ENCODE measurements at regions not wholly inside any gene's neighbourhood (a gene's known extent, or its start where the extent isn't known, plus 50 kb on each side); places are given as distances from the start of the nearest gene placed in this dataset.

DNA sequence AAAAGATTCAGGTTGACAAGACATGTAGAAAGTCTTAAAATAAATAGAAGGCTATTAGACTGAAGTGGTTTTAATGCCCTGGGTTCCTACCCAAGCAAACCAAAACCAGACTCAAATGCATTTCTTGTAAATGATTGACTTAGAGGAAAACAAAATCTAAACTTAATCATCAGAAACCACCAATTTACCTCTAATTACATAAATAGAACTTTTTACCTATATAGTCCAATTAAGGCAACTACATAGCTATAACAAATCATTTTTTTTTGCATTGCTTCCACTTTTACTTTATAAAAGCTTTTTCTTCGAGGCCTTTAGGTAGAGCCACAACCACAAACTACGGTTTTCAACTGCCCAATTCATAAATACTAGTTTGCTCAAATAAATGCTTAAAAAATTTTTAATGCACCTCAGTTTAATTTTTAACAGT, 231.3 kb upstream of the ARHGEF26 start:
- Histone ChIP-seq H3K9me3 (ENCODE audit: insufficient read depth, low read depth, low read length) (no peaks in the 10 kb centered on the region), H3K4me3 (ENCODE audit: low read length) (no peak overlapping the region), H3K36me3 (ENCODE audit: insufficient read depth, low read length) (no peaks in the 10 kb centered on the region), H3K9ac (ENCODE audit: low read depth, low read length) (no peak overlapping the region), H3K27ac (ENCODE audit: low read depth, low read length) (no peak overlapping the region), H3K27me3 (ENCODE audit: insufficient read depth, low read length) (no peaks in the 10 kb centered on the region), H3K4me1 (ENCODE audit: insufficient read depth, low read length) (no peaks in the 10 kb centered on the region)
- WGBS = 47% methylated on average over 2 of the region's 2 CpGs

DNA sequence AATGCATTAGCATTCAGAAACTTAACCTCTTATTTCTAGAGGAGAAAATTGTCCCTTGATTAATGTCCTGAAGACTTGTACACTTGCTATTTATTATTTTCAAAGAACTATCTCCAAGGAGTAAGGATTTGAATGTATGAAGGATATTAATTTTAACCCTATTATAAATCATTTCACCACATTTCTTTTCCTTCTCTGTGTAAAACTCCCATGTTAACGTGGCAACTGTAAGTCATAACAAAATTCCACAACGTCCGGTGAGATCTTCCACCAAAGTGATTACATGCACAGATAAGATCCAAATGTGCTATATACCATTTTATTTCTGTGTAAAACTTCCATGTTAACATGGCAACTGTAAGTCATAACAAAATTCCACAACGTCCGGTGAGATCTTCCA, 229.1 kb upstream of the ARHGEF26 start:
- no peak overlapping the region for H3K9ac ChIP-seq (ENCODE audit: low read depth, low read length)
- H3K4me3 ChIP-seq (ENCODE audit: low read length) = no peak overlapping the region
- WGBS = 93% methylated on average over 5 of the region's 5 CpGs
- H3K4me1 ChIP-seq (ENCODE audit: insufficient read depth, low read length) = no peaks in the 10 kb centered on the region
- no peak overlapping the region for H3K27ac ChIP-seq (ENCODE audit: low read depth, low read length)
- H3K36me3 ChIP-seq (ENCODE audit: insufficient read depth, low read length) = no peaks in the 10 kb centered on the region
- H3K27me3 ChIP-seq (ENCODE audit: insufficient read depth, low read length) = no peaks in the 10 kb centered on the region
- no peaks in the 10 kb centered on the region for H3K9me3 ChIP-seq (ENCODE audit: insufficient read depth, low read depth, low read length)

DNA sequence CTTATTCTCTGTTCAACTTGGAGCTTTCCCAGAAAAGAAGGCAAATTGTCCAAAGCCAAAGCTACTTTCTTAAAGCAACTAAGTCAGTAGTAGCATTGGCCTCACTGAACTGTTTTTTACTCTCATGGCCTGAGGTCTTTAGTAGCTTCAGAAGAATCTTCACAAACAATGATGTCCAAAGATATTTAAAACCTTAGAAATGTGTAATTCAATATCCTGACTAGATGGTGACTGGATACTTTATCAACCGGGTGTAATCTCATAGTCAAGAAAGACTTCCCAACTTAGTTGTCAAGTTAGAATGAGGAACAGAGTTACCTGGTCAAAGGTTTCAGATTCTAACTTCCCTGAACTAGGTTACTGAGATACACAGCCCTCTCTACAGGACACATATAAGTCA, 226.3 kb upstream of the ARHGEF26 start:
- Histone ChIP-seq H3K4me3 (ENCODE audit: low read length) (no peak overlapping the region), H3K36me3 (ENCODE audit: insufficient read depth, low read length) (no peaks in the 10 kb centered on the region), H3K4me1 (ENCODE audit: insufficient read depth, low read length) (no peaks in the 10 kb centered on the region), H3K27ac (ENCODE audit: low read depth, low read length) (no peak overlapping the region), H3K9me3 (ENCODE audit: insufficient read depth, low read depth, low read length) (no peaks in the 10 kb centered on the region), H3K27me3 (ENCODE audit: insufficient read depth, low read length) (no peaks in the 10 kb centered on the region), H3K9ac (ENCODE audit: low read depth, low read length) (no peak overlapping the region)
- 100% methylated on average over 1 of the region's 1 CpG for WGBS

DNA sequence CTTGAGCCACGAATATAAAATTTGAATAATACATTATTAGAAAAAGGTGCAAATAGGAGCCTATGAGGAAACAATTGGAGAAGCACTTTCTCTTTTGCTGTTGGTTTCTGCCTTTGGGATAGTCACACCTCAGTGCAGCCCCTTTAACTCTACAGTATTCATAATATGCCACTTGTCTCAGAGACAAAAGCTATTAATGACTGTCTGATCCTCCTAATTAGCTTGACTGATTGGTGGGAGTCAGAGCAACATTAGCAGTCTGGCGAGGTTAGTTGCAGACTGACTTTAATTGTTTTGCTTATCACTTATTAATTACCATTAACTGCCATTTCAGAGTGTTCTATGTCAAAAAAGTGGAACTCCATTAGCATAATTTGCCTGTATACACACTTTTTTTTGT, 225.0 kb upstream of the ARHGEF26 start:
- no peak overlapping the region for H3K9ac ChIP-seq (ENCODE audit: low read depth, low read length)
- no peaks in the 10 kb centered on the region for H3K9me3 ChIP-seq (ENCODE audit: insufficient read depth, low read depth, low read length)
- no peak overlapping the region for H3K4me3 ChIP-seq (ENCODE audit: low read length)
- H3K27ac ChIP-seq (ENCODE audit: low read depth, low read length) = no peak overlapping the region
- 93% methylated on average over 1 of the region's 2 CpGs for WGBS
- H3K27me3 ChIP-seq (ENCODE audit: insufficient read depth, low read length) = no peaks in the 10 kb centered on the region
- H3K36me3 ChIP-seq (ENCODE audit: insufficient read depth, low read length) = no peaks in the 10 kb centered on the region
- H3K4me1 ChIP-seq (ENCODE audit: insufficient read depth, low read length) = no peaks in the 10 kb centered on the region

DNA sequence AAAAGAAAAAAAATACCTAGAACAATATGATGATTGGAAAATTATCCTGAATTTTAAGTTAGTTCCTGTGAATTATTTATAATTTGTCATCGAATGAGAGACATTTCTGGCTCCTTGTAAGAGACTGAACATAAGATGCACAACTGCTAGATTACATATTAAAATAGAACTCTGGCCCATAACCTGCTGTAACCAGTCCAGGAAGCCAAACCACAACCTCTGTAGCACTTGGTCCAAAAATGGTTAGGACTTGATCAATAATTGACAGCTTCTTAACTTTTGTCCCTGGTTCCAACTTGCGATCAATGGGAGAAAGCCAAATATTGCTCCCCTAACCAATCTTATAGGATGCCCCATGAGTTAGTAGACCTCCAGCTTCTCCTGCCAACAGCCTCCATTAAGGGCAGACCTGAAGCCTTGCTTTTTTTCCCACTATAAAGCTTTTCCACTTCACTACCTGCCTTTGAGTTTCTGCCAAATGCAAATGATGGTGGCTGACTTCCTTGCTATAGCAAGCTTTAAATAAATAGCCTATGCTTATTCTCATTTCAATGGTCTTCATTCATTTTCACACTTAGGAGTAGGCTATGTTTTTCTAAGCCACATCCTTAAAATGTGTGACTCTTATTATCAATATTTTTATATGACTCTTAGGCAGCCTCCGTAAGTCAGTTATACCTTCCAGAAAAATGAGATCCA, 224.0 kb upstream of the ARHGEF26 start:
- H3K9me3 ChIP-seq (ENCODE audit: insufficient read depth, low read depth, low read length) = no peaks in the 10 kb centered on the region
- H3K4me1 ChIP-seq (ENCODE audit: insufficient read depth, low read length) = no peaks in the 10 kb centered on the region
- no peak overlapping the region for H3K4me3 ChIP-seq (ENCODE audit: low read length)
- WGBS = 94% methylated on average over 2 of the region's 3 CpGs
- no peak overlapping the region for H3K9ac ChIP-seq (ENCODE audit: low read depth, low read length)
- H3K36me3 ChIP-seq (ENCODE audit: insufficient read depth, low read length) = no peaks in the 10 kb centered on the region
- no peaks in the 10 kb centered on the region for H3K27me3 ChIP-seq (ENCODE audit: insufficient read depth, low read length)
- no peak overlapping the region for H3K27ac ChIP-seq (ENCODE audit: low read depth, low read length)

DNA sequence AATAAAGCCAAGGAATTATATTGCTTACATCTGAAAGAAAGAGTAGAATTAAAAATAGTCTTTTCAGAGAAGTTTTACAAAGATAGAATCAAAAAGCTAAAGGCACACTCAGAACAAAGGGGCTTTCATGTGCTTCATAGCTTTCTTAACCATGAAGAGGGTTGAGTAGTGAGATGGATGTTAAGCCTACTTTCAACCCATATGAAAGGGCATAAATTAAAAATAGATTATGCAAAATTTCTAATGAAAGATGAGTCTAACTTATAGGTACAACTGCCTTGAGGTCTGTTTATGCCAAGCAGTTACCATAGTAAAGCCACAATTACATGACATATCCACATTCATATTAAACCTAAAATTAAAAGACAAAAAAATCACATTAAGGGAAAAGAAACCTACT, 223.3 kb upstream of the ARHGEF26 start:
- Histone ChIP-seq H3K27me3 (ENCODE audit: insufficient read depth, low read length) (no peaks in the 10 kb centered on the region), H3K36me3 (ENCODE audit: insufficient read depth, low read length) (no peaks in the 10 kb centered on the region), H3K4me1 (ENCODE audit: insufficient read depth, low read length) (no peaks in the 10 kb centered on the region), H3K9ac (ENCODE audit: low read depth, low read length) (no peak overlapping the region), H3K4me3 (ENCODE audit: low read length) (no peak overlapping the region), H3K27ac (ENCODE audit: low read depth, low read length) (no peak overlapping the region), H3K9me3 (ENCODE audit: insufficient read depth, low read depth, low read length) (no peaks in the 10 kb centered on the region)

DNA sequence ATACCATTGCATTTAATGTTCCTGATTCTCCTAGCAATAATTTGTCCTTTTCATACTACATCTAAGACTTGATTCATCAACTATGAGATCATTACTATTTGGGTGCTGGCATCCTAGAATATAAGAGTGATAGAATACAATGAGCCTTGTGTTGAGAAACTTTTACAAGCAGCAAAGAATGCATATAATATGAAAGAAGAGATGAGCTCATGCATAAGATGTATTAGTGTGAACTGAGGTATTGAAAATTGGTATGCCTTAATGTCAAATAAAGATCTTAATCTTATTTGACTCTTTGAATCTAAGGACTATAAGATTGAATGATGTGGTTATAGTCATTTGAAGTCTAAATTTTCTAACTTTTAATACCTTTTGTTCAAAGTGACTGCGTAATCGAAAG, 220.0 kb upstream of the ARHGEF26 start:
- Histone ChIP-seq H3K9ac (ENCODE audit: low read depth, low read length) (no peak overlapping the region), H3K27me3 (ENCODE audit: insufficient read depth, low read length) (no peaks in the 10 kb centered on the region), H3K4me3 (ENCODE audit: low read length) (no peak overlapping the region), H3K4me1 (ENCODE audit: insufficient read depth, low read length) (no peaks in the 10 kb centered on the region), H3K27ac (ENCODE audit: low read depth, low read length) (no peak overlapping the region), H3K36me3 (ENCODE audit: insufficient read depth, low read length) (no peaks in the 10 kb centered on the region), H3K9me3 (ENCODE audit: insufficient read depth, low read depth, low read length) (no peaks in the 10 kb centered on the region)
- WGBS = no CpG with 5 or more reads among the region's 2 CpGs

DNA sequence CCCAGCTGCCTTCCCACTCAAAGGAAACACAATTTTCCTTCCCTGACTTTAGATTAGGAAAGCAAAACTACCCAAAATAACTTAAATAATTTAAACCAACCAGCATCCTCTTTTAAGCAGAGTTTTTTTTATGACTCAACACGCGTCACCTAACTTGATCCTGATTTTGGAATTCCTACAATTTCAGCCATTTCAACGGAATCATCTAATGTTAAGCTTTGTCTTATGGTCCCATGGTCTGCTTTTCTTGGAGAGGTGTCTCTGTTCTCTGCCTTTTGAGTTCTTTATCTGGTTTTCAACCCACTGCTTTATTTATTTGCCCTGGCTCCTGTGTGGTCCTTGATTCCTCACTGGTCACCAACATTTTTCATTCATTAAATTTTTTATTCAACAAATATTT, 219.2 kb upstream of the ARHGEF26 start:
- no peak overlapping the region for H3K27ac ChIP-seq (ENCODE audit: low read depth, low read length)
- H3K9ac ChIP-seq (ENCODE audit: low read depth, low read length) = no peak overlapping the region
- H3K36me3 ChIP-seq (ENCODE audit: insufficient read depth, low read length) = no peaks in the 10 kb centered on the region
- H3K27me3 ChIP-seq (ENCODE audit: insufficient read depth, low read length) = no peaks in the 10 kb centered on the region
- WGBS = 92% methylated on average over 3 of the region's 3 CpGs
- H3K4me1 ChIP-seq (ENCODE audit: insufficient read depth, low read length) = no peaks in the 10 kb centered on the region
- H3K9me3 ChIP-seq (ENCODE audit: insufficient read depth, low read depth, low read length) = no peaks in the 10 kb centered on the region
- H3K4me3 ChIP-seq (ENCODE audit: low read length) = no peak overlapping the region

DNA sequence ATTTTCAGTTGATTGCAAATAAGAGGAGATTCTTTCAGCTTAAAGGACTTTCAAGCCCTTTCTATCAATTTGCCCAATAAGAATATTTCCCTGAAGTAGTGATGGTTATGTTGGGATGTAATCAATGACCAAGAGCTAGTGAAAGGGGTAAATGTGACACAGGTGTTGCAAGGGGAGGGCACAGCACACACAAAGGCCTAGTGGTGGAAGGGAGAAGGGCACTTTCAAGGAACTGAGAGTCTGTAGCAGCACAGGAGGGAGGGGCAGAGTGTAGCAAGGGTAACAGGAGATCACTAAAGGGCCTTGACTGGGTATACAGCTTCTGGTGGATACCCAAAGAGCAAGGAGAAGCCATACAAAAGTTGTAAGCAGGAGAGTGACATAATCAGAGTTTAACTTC, 217.8 kb upstream of the ARHGEF26 start:
- H3K36me3 ChIP-seq (ENCODE audit: insufficient read depth, low read length) = no peaks in the 10 kb centered on the region
- H3K4me3 ChIP-seq (ENCODE audit: low read length) = no peak overlapping the region
- no peaks in the 10 kb centered on the region for H3K9me3 ChIP-seq (ENCODE audit: insufficient read depth, low read depth, low read length)
- H3K4me1 ChIP-seq (ENCODE audit: insufficient read depth, low read length) = no peaks in the 10 kb centered on the region
- no peak overlapping the region for H3K9ac ChIP-seq (ENCODE audit: low read depth, low read length)
- no peak overlapping the region for H3K27ac ChIP-seq (ENCODE audit: low read depth, low read length)
- no peaks in the 10 kb centered on the region for H3K27me3 ChIP-seq (ENCODE audit: insufficient read depth, low read length)

DNA sequence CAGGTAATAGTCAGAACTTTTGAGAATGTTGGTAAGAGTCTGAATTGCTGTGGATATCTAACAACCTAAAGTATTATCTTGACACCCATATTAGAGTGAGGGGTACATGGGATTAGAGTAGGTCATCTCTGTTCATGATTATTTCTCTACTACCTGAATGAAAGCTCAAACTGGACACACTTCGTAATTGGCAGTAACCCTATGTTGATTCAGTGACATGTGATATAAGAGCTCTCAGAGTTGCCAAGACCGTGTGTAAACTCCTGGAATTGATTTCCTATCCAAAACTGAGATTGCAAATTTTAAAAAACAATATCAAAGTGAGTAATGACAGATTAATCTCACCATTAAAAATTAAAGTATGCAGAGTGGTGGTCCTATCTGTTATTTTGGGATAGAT, 214.8 kb upstream of the ARHGEF26 start:
- Histone ChIP-seq H3K4me1 (ENCODE audit: insufficient read depth, low read length) (no peaks in the 10 kb centered on the region), H3K36me3 (ENCODE audit: insufficient read depth, low read length) (no peaks in the 10 kb centered on the region), H3K9me3 (ENCODE audit: insufficient read depth, low read depth, low read length) (no peaks in the 10 kb centered on the region), H3K27ac (ENCODE audit: low read depth, low read length) (no peak overlapping the region), H3K9ac (ENCODE audit: low read depth, low read length) (no peak overlapping the region), H3K27me3 (ENCODE audit: insufficient read depth, low read length) (no peaks in the 10 kb centered on the region), H3K4me3 (ENCODE audit: low read length) (no peak overlapping the region)
- WGBS = 93% methylated on average over 2 of the region's 2 CpGs

DNA sequence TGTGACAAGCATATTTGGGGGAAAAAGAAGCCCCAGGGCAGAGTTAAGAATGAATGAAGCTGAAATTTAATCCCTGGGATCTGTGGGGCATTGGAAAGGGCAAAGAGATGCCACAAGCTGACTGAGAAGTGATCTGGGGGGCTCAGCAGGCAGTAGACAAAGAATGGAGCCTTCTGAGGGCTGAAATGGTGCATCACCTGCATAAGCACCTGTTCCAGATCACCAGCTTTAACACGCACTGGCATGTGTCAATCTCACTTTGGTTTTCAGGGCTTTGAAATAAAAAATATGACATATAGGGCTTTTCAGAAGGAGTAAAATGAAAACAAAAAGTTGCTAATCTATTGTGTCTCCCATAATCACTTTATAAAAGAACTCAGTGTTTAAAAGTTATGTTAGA, 210.8 kb upstream of the ARHGEF26 start:
- no peaks in the 10 kb centered on the region for H3K4me1 ChIP-seq (ENCODE audit: insufficient read depth, low read length)
- no peak overlapping the region for H3K4me3 ChIP-seq (ENCODE audit: low read length)
- no peaks in the 10 kb centered on the region for H3K9me3 ChIP-seq (ENCODE audit: insufficient read depth, low read depth, low read length)
- H3K9ac ChIP-seq (ENCODE audit: low read depth, low read length) = no peak overlapping the region
- H3K36me3 ChIP-seq (ENCODE audit: insufficient read depth, low read length) = no peaks in the 10 kb centered on the region
- no peaks in the 10 kb centered on the region for H3K27me3 ChIP-seq (ENCODE audit: insufficient read depth, low read length)
- no peak overlapping the region for H3K27ac ChIP-seq (ENCODE audit: low read depth, low read length)
- WGBS = 100% methylated on average over 1 of the region's 1 CpG

DNA sequence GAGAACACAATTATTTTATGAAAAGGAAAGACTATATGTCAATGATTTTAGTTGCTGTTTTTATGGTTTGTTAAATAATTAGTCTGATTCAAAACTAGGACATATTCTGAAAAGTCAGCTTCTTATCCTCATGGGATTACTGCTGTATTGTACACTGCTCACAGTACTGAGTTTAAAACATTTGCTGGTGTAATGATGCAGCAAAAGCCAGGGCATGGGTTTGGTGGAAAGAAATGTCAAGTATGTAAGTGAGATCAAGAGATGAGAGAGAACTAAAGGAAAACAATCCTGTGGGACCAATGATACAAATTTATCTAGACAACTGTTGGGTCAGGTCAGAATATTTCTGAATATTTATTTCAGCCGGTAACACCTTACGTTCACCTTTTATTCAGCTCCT, 210.1 kb upstream of the ARHGEF26 start:
- Histone ChIP-seq H3K4me3 (ENCODE audit: low read length) (no peak overlapping the region), H3K4me1 (ENCODE audit: insufficient read depth, low read length) (no peaks in the 10 kb centered on the region), H3K9me3 (ENCODE audit: insufficient read depth, low read depth, low read length) (no peaks in the 10 kb centered on the region), H3K27me3 (ENCODE audit: insufficient read depth, low read length) (no peaks in the 10 kb centered on the region), H3K9ac (ENCODE audit: low read depth, low read length) (no peak overlapping the region), H3K27ac (ENCODE audit: low read depth, low read length) (no peak overlapping the region), H3K36me3 (ENCODE audit: insufficient read depth, low read length) (no peaks in the 10 kb centered on the region)
- 97% methylated on average over 2 of the region's 2 CpGs for WGBS

Data from HUES64 (cell line).